ENCODE measurements at regions not wholly inside any gene's neighbourhood (a gene's known extent, or its start where the extent isn't known, plus 50 kb on each side); places are given as distances from the start of the nearest gene placed in this dataset.

DNA sequence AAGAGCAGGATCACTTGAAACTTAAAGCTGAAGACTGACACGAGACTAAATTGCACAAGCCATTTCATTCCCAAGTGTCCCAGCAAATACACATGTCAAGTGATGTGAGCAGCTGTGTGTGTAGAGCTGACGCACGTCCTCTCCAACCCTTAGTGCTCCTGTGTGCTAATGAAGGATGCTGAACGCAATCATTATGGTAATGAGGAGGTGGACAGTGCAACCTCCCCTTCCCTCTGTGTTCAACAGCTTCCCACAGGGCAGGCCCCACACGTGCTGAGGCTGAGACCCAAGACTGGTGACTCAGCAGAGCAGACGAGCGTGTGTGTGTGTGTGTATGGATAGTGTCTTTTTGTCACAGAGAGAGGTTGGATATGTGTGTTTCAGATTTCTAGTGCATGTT is 702.1 kb downstream of the SEMA5A start:
- Mint-ChIP-seq H3K4me1 (no peaks in the 10 kb centered on the region), H3K4me3 (no peak overlapping the region), H3K27me3 (ENCODE audit: low read depth, poor library complexity) (peaks cover 8% of the 10 kb centered on the region), H3K27ac (peak overlapping the region; percentile 8), H3K36me3 (ENCODE audit: low read depth) (no peaks in the 10 kb centered on the region), H3K9me3 (peaks cover 14% of the 10 kb centered on the region)
- no peak for TF ChIP-seq CTCF (IDR thresholded peaks at IDR 0.05)
- DNase-seq, result no peak

- no peaks in the 10 kb centered on the region for H3K4me1 Mint-ChIP-seq
- H3K27ac Mint-ChIP-seq, result peak overlapping the region; percentile 8
- H3K9me3 Mint-ChIP-seq, result peaks cover 14% of the 10 kb centered on the region
- no peaks in the 10 kb centered on the region for H3K36me3 Mint-ChIP-seq (ENCODE audit: low read depth)
- H3K27me3 Mint-ChIP-seq (ENCODE audit: low read depth, poor library complexity), result peaks cover 6% of the 10 kb centered on the region
- H3K4me3 Mint-ChIP-seq, result no peak overlapping the region
- DNase-seq, result no peak
- TF ChIP-seq CTCF (IDR thresholded peaks at IDR 0.05), result no peak
These were observed 701.7 kb downstream of the SEMA5A start for GRCh38 chr5:8844206-8844605.

GRCh38 chr5:8844847-8845246 is 701.0 kb downstream of the SEMA5A start:
- peaks cover 12% of the 10 kb centered on the region for H3K9me3 Mint-ChIP-seq
- H3K4me1 Mint-ChIP-seq, result no peaks in the 10 kb centered on the region
- no peak for TF ChIP-seq CTCF (IDR thresholded peaks at IDR 0.05)
- no peaks in the 10 kb centered on the region for H3K36me3 Mint-ChIP-seq (ENCODE audit: low read depth)
- H3K4me3 Mint-ChIP-seq, result no peak overlapping the region
- DNase-seq, result no peak
- no peak overlapping the region for H3K27ac Mint-ChIP-seq
- H3K27me3 Mint-ChIP-seq (ENCODE audit: low read depth, poor library complexity), result peaks cover 10% of the 10 kb centered on the region

GRCh38 chr5:8845296-8845695 is 700.6 kb downstream of the SEMA5A start:
- H3K36me3 Mint-ChIP-seq (ENCODE audit: low read depth), result no peaks in the 10 kb centered on the region
- peaks cover 10% of the 10 kb centered on the region for H3K27me3 Mint-ChIP-seq (ENCODE audit: low read depth, poor library complexity)
- TF ChIP-seq CTCF (IDR thresholded peaks at IDR 0.05), result no peak
- no peak for DNase-seq
- H3K9me3 Mint-ChIP-seq, result peaks cover 9% of the 10 kb centered on the region
- no peaks in the 10 kb centered on the region for H3K4me1 Mint-ChIP-seq
- no peak overlapping the region for H3K4me3 Mint-ChIP-seq
- no peak overlapping the region for H3K27ac Mint-ChIP-seq

GRCh38 chr5:8848366-8848765 is 697.5 kb downstream of the SEMA5A start:
- H3K36me3 Mint-ChIP-seq (ENCODE audit: low read depth), result no peaks in the 10 kb centered on the region

More at GRCh38 chr5:8848366-8848765, 697.5 kb downstream of the SEMA5A start:
- H3K27ac Mint-ChIP-seq, result no peak overlapping the region
- H3K4me1 Mint-ChIP-seq, result no peaks in the 10 kb centered on the region
- no peak for DNase-seq
- H3K27me3 Mint-ChIP-seq (ENCODE audit: low read depth, poor library complexity), result peaks cover 4% of the 10 kb centered on the region
- H3K4me3 Mint-ChIP-seq, result no peak overlapping the region
- TF ChIP-seq CTCF (IDR thresholded peaks at IDR 0.05), result no peak
- no peaks in the 10 kb centered on the region for H3K9me3 Mint-ChIP-seq
